Gastroesophageal sphincter (tissue), 3 donors: ENCODE measurements at regions not wholly inside any gene's neighbourhood (a gene's known extent, or its start where the extent isn't known, plus 50 kb on each side); places are given as distances from the start of the nearest gene placed in this dataset.

Source experiments
- POLR2A ChIP-seq, 2 donors: fragments of 450-650 bp; IDR thresholded peaks; one replicate each; pipeline ENCODE4 v1.6.1; 2017; ENCODE audit warnings: antibody characterized with exemption in 2 of 2, mild to moderate bottlenecking in 2 of 2, moderate library complexity in 1 of 2
- POLR2AphosphoS5 ChIP-seq: sonication (generic); formaldehyde crosslinking; IDR thresholded peaks from one replicate; pipeline ENCODE4 v1.6.1; 2017; ENCODE audit warnings: antibody characterized with exemption
- TF ChIP-seq, protein P1 (sequence below), 4 experiments: fragments of 200-600 bp in 2 of 4; fragments of 450-650 bp in 2 of 4; sonication (generic) in 1 of 4; IDR thresholded peaks; one replicate each; pipeline ENCODE4 v1.5.1; 2017 to 2019; ENCODE audit warnings: antibody characterized with exemption in 4 of 4, mild to moderate bottlenecking in 2 of 4, moderate library complexity in 2 of 4

DNA sequence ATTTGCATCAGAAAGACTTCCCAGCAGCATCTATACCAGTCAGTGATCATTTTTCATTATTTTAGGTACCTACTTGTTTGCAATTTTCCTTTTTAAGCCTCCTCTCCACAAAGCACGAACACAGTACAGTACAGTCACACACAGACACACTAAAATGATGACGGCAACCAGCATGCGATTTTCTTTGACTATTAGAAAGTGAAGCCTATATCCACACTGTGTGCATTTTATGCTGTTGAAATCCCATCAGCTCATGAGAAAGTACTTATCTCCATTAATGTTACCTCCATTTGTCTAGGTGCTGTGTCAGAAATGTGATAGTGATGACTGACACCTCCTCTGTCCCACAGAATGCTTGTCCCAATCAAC, 294.7 kb upstream of the MEIS2 start:
- TF ChIP-seq, protein P1, sequence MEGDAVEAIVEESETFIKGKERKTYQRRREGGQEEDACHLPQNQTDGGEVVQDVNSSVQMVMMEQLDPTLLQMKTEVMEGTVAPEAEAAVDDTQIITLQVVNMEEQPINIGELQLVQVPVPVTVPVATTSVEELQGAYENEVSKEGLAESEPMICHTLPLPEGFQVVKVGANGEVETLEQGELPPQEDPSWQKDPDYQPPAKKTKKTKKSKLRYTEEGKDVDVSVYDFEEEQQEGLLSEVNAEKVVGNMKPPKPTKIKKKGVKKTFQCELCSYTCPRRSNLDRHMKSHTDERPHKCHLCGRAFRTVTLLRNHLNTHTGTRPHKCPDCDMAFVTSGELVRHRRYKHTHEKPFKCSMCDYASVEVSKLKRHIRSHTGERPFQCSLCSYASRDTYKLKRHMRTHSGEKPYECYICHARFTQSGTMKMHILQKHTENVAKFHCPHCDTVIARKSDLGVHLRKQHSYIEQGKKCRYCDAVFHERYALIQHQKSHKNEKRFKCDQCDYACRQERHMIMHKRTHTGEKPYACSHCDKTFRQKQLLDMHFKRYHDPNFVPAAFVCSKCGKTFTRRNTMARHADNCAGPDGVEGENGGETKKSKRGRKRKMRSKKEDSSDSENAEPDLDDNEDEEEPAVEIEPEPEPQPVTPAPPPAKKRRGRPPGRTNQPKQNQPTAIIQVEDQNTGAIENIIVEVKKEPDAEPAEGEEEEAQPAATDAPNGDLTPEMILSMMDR (IDR thresholded peaks at IDR 0.05) = no peak
- TF ChIP-seq POLR2AphosphoS5 (no peak), POLR2A (IDR thresholded peaks at IDR 0.05) (no peak)
